TTC549 (cell line): ENCODE measurements at regions not wholly inside any gene's neighbourhood (a gene's known extent, or its start where the extent isn't known, plus 50 kb on each side); places are given as distances from the start of the nearest gene placed in this dataset.
"Not testable (repeated sequence)": the region's sequence is repeated elsewhere in the genome, so short reads cannot be mapped to it uniquely, and the experiment has no call there.

Experiments used
- FAIRE-seq: peaks from 2 replicates; lab custom pipeline; 2012; peaks lifted over from hg19 to GRCh38; lab: Jason Lieb, UNC

DNA sequence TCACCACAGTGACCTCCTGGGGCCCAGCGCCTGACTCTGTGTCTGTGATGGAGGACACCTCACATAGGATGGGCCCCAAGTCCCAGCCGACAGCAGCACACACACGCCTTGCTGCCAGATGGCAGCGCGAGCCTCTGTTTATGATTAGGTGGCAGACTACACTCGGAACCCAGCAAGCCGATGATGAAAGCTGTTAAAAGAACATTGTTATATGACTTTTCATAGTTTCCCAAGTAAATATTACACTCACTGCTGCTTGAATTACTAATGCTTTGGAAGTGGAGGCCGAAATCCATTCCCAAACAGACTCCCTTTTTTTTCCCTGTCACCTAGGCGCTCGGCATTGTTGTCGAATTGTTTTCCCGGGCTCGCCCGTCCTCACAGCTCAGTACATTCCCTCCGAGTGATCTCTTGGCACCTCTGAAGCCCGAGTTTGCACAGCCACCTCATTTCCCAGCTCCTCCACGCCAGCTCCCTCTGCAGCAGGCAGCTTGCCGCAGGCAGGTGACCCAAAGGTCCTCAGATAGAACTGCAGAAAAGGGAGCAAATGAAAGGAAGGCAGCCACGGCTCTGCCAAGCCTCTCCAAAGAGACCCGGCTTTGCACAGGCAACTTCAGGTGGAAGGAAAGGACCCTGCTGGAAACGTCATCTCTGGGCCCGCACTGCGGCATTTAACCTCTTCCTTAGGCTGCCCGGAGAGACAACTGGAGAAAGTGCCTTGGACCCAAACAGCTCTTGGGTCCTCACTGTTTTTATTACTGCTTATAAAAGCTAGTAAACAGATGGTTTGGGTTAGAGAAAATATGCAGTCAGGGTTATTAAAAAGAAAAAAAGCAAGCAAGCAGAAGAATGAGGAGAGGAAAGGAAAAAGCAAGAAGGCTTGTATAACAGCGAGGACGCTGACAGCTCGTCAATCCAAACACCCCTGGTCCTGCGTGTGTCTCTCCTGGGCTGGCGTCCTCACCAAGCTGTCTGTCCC, 72.2 kb upstream of the SLC25A33 start:
- no peak for FAIRE-seq

DNA sequence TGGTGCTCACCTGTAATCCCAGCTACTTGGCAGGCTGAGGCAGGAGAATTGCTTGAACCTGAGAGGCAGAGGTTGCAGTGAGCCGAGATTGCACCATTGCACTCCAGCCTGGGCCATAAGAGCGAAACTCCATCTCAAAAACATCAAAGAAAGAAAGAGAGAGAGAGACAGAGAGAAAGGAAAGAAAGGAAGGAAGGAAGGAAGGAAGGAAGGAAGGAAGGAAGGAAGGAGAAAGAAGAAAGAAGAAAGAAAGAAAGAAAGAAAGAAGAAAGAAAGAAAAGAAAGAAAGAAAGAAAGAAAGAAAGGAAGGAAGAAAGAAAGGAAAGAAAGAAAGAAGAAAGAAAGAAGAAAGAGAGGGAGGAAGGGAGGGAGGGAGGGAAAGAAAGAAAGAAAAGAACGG, 69.4 kb upstream of the SLC25A33 start:
- FAIRE-seq = not testable (repeated sequence)

DNA sequence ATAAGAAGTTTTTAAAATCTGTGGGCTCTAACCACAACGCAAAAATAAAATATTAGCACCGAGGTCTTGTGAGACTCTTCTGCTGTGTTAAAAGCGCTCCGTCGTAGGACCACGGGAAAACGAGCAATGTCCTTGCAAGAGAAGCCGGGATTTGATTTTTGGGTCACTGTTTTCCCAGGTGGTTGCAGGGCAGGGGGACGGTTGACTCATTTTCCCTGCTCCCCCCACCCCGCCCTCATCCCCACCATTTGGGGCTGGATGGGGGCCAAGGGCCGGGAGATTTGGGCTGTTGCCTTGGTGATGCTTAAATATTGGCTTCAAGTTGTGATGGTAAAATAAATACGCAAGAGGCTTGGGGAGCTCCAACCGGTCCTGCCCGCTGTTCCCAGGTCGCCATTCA, 67.6 kb upstream of the SLC25A33 start:
- FAIRE-seq = no peak

- no peak for FAIRE-seq
Observed at GRCh38 chr1:9472386-9473031, 66.8 kb upstream of the SLC25A33 start.

DNA sequence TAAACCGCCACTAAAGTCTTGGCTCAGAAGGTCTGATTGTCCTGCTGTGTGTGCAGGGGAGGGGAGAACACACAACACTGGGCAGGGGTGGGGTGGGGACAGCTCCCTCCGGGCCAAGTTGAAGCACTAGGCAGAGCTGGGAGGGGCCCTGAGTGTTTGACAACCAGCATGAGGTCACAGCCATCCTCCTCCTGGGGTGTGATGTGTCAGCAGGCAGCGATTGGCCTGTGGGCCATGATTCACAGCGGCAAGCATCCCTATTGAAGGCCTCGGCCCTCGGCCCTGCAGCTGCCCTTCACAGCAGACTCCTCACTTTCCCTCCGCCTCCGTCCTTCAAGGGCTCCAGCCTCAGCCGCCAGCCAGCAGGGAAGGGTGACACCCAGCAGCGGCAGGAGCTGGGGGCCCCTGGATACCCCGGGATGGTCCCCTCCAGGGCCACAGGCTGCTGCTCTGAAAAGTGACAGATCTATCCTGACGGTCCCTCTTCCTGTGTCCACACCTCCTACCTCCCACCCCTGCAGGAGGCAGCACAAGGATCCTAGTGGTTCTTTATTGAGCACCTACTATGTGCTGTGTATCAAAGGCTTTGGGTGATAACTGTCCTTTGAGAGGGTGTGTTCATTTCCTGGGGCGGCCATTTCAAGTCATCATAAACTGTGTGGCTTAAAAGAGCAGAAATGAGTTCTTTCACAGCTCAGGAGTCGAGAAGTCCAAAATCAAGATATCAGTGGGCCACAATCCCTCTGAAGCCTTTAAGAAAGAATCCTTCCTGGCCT, 66.0 kb upstream of the SLC25A33 start:
- FAIRE-seq = no peak

DNA sequence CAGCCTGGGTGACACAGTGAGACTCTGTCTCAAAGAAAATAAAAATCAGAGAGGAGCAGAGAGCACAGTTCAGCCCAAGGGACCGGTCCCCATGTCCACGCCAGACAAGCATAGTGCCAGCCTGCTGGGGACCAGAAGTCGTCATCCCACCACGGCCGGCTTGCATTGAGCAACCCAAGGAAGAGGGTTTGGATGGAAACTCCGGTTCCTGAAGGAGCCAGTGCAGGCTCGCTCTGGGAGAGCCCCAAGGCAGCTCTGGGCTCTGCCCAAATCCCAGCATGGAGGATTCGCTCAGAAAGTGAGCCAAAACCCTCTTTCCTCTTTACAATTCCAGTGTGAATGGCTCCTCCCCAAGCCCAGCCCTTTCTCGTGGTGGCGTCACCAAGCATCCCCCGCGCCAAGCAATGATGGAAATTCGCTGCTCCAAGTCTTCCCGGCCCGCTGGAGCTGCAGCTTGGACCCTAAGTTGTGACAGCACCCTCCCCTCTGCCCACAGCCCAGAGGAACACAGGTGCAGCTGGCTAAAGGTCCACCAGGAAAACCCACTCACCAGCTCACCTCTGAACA, 64.1 kb upstream of the SLC25A33 start:
- FAIRE-seq = no peak

DNA sequence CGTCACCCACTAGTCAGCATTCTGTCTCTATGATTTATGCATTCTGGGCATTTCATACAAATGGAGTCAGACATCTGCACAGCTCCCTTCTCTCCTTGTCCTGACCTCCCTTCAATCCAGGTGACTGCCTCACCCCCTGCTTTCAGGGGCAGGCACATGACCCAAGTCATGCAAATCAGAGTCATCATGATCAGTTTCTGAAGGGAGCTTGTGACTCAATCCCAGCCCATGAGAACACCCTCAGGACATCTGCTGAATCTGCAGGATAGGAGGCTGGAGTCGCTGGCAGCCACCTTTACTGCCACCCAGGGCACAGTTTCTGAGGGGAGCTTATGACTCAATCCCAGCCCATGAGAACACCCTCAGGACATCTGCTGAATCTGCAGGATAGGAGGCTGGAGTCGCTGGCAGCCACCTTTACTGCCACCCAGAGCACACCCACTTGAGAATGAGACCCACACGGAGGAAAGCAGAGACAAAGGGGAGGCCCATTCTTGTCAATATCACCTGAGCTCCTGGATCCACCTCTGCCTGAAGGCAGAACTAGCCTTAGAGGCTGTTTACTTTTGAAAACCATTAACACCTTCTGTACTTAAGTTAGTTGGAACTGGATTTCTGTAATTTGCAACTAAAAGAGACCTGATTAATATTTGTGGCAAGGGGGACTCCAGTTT, 62.3 kb upstream of the SLC25A33 start:
- no peak for FAIRE-seq

GRCh38 chr1:9477535-9477934, 61.7 kb upstream of the SLC25A33 start:
- FAIRE-seq = no peak

DNA sequence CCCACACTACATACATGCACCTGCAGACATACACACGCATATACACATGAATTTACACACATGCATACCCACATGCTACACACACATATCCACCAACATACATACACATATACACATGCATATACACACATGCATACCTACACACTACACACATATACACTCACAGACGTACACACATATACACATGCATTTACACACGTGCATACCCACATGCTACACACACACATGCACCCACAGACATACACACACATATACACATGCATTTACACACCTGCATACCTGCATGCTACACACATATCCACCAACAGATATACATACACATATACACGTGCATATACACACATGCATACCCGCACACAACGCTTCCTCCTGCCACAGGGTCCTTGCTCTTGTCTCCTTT, 61.2 kb upstream of the SLC25A33 start:
- FAIRE-seq = no peak

- FAIRE-seq = no peak
Observed at GRCh38 chr1:9481048-9481447, 58.2 kb upstream of the SLC25A33 start.

GRCh38 chr1:9482403-9482802, 56.9 kb upstream of the SLC25A33 start:
- no peak for FAIRE-seq

- no peak for FAIRE-seq
Observed at GRCh38 chr1:9482816-9483572, 56.3 kb upstream of the SLC25A33 start.

DNA sequence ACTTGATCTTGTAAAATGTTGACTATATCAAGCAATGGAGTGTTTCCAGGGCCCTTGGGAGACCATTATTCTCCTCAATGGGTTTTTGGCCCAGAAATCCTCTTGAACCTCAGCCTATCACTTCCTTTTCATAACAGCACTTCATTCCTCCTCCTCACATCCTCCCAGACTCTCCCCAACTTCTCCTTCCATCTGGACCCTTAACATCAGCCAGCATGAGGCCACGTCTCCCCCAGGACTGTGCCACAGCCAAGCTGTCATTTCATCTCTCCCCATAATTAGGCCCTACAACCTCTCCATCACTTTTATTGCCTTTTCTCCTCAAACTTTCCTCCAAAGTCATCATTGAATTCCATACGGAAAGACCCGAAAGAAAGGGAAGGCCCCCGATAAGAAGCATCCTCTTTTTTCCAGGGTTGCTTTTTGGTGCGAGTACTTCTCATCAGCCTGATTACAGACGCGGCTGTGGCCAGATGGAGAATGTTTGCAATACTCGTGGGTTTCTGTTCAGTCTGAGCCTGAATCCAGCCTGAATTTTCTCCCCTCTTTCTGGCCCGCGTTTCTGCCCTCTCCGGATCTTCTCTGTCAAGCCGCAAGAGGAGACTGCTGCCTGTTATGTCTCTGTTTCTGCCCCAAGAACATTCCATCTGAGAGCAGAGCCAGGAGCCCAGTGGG, 52.7 kb upstream of the SLC25A33 start:
- no peak for FAIRE-seq
